ENCODE measurements at regions not wholly inside any gene's neighbourhood (a gene's known extent, or its start where the extent isn't known, plus 50 kb on each side); places are given as distances from the start of the nearest gene placed in this dataset.

DNA sequence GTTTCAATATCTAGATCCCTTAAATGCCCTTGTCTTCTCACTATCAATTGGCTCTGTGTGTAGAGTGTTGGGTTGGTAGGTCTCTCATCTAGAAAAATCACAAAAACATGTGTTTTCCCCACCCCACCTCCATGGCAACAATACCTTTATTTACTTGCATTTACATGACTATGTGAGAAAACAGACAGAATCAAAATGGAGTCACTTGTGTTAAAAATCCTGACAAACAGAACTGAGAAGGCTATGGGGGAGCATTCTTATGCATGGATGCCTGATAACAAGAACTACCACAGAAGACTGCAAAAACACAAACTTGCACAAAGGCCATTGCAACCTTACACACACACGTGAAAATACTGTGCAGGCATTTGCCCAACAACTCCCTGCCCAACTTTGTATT is 1352.9 kb upstream of the CDH9 start:
- TF ChIP-seq, protein P1, sequence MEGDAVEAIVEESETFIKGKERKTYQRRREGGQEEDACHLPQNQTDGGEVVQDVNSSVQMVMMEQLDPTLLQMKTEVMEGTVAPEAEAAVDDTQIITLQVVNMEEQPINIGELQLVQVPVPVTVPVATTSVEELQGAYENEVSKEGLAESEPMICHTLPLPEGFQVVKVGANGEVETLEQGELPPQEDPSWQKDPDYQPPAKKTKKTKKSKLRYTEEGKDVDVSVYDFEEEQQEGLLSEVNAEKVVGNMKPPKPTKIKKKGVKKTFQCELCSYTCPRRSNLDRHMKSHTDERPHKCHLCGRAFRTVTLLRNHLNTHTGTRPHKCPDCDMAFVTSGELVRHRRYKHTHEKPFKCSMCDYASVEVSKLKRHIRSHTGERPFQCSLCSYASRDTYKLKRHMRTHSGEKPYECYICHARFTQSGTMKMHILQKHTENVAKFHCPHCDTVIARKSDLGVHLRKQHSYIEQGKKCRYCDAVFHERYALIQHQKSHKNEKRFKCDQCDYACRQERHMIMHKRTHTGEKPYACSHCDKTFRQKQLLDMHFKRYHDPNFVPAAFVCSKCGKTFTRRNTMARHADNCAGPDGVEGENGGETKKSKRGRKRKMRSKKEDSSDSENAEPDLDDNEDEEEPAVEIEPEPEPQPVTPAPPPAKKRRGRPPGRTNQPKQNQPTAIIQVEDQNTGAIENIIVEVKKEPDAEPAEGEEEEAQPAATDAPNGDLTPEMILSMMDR (IDR thresholded peaks at IDR 0.05), result no peak
- TF ChIP-seq ZFX (IDR thresholded peaks at IDR 0.05; ENCODE audit: borderline replicate concordance), result no peak
